IMR-90 (cell line): ENCODE measurements at regions not wholly inside any gene's neighbourhood (a gene's known extent, or its start where the extent isn't known, plus 50 kb on each side); places are given as distances from the start of the nearest gene placed in this dataset.

ENCODE experiments used
- ATAC-seq: fragments of 200-7000 bp; cut with Tn5 transposase; 2 replicates; pipeline ENCODE4 v1.9.1; 2020; ENCODE audit warnings: low read depth, mild to moderate bottlenecking, moderate library complexity
- BruUV-seq: library from RNA; stranded (reverse); fragments of 400-500 nt; replicated peaks from 2 replicates; lab custom pipeline; 2021; lab: Mats Ljungman, UMichigan
- CTCF ChIA-PET: fragments of 300-600 bp; formaldehyde crosslinking; extraction: SDS; loops from one replicate; lab custom pipeline; 2021; ENCODE audit warnings: antibody characterized with exemption; lab: Yijun Ruan, JAX
- POLR2A ChIA-PET: fragments of 300-600 bp; sonication (Branson Sonifier 250); formaldehyde crosslinking; loops from one replicate; lab custom pipeline; 2022; ENCODE audit warnings: antibody characterized with exemption; ENCODE audit not compliant: unreplicated experiment; lab: Charles Lee
- DNase-seq: peaks from one replicate; pipeline ENCODE4 v3.0.0; 2013
- H2AFZ ChIP-seq: replicated peaks from 2 replicates; pipeline ENCODE3; 2013; ENCODE audit warnings: low read length, mild to moderate bottlenecking; ENCODE audit not compliant: poor library complexity
- H2AK5ac ChIP-seq: 2 replicates; pipeline ENCODE4 v1.6.1; 2013; ENCODE audit warnings: low read depth, low read length, inconsistent platforms
- H2AK9ac ChIP-seq: replicated peaks from 2 replicates; pipeline ENCODE3; 2013; ENCODE audit warnings: mild to moderate bottlenecking, low read depth, low read length, moderate library complexity; ENCODE audit not compliant: poor library complexity
- H2BK120ac ChIP-seq: 2 replicates; pipeline ENCODE4 v1.6.1; 2013; ENCODE audit warnings: low read depth, low read length, inconsistent platforms
- H2BK15ac ChIP-seq: 3 replicates; pipeline ENCODE4 v1.6.1; 2013; ENCODE audit warnings: low read depth, low read length, inconsistent platforms
- H2BK20ac ChIP-seq: 2 replicates; pipeline ENCODE4 v1.6.1; 2013; ENCODE audit warnings: low read depth, mild to moderate bottlenecking, inconsistent platforms, low read length, moderate library complexity
- H2BK5ac ChIP-seq: 2 replicates; pipeline ENCODE4 v1.6.1; 2013; ENCODE audit warnings: mild to moderate bottlenecking, low read depth, low read length, inconsistent platforms; ENCODE audit not compliant: poor library complexity, severe bottlenecking
- H3K14ac ChIP-seq: replicated peaks from 2 replicates; pipeline ENCODE4 v1.6.1; 2013; ENCODE audit warnings: low read depth, low read length, inconsistent platforms
- H3K18ac ChIP-seq: 2 replicates; pipeline ENCODE4 v1.6.1; 2013; ENCODE audit warnings: low read depth, low read length, control low read depth
- H3K23ac ChIP-seq: 2 replicates; pipeline ENCODE4 v1.6.1; 2013; ENCODE audit warnings: low read depth, low read length, inconsistent platforms
- H3K27ac ChIP-seq: 2 replicates; pipeline ENCODE4 v1.5.1; 2013; ENCODE audit warnings: mild to moderate bottlenecking, control low read depth, low read length; ENCODE audit not compliant: insufficient read depth
- H3K27me3 ChIP-seq: 2 replicates; pipeline ENCODE4 v1.6.1; 2013; ENCODE audit warnings: low read length; ENCODE audit not compliant: control insufficient read depth, insufficient read depth
- H3K36me3 ChIP-seq: 2 replicates; pipeline ENCODE4 v1.6.1; 2013; ENCODE audit warnings: low read length, mixed read lengths; ENCODE audit not compliant: control insufficient read depth, insufficient read depth
- H3K4ac ChIP-seq: 2 replicates; pipeline ENCODE4 v1.6.1; 2013; ENCODE audit warnings: low read depth, low read length, inconsistent platforms
- H3K4me1 ChIP-seq: 2 replicates; pipeline ENCODE4 v1.6.1; 2013; ENCODE audit warnings: low read length, mixed read lengths; ENCODE audit not compliant: control insufficient read depth, insufficient read depth
- H3K4me2 ChIP-seq: 2 replicates; pipeline ENCODE4 v1.6.1; 2013; ENCODE audit warnings: low read depth, mild to moderate bottlenecking, control low read depth, low read length, moderate library complexity
- H3K4me3 ChIP-seq: 2 replicates; pipeline ENCODE4 v1.5.1; 2013; ENCODE audit warnings: low read depth, mild to moderate bottlenecking, control low read depth, low read length, moderate library complexity; ENCODE audit not compliant: insufficient read depth
- H3K56ac ChIP-seq: 2 replicates; pipeline ENCODE4 v1.6.1; 2013; ENCODE audit warnings: low read length, inconsistent platforms; ENCODE audit not compliant: insufficient read depth; ENCODE audit errors: extremely low read depth
- H3K79me1 ChIP-seq, 2 experiments: 2 replicates each; pipeline ENCODE4 v1.6.1; 2013; ENCODE audit warnings: low read length in 2 of 2, inconsistent platforms in 1 of 2, low read depth in 1 of 2
- H3K9ac ChIP-seq: 2 replicates; pipeline ENCODE4 v1.6.1; 2013; ENCODE audit warnings: low read depth, low read length, control low read depth
- H3K9me1 ChIP-seq: 2 replicates; pipeline ENCODE4 v1.6.1; 2013; ENCODE audit warnings: low read length, inconsistent platforms; ENCODE audit not compliant: insufficient read depth
- H3K9me3 ChIP-seq: 2 replicates; pipeline ENCODE4 v1.6.1; 2013; ENCODE audit warnings: low read length; ENCODE audit not compliant: control insufficient read depth, insufficient read depth
- H4K20me1 ChIP-seq: 2 replicates; pipeline ENCODE4 v1.6.1; 2013; ENCODE audit warnings: low read length, inconsistent platforms; ENCODE audit not compliant: insufficient read depth
- H4K5ac ChIP-seq: 2 replicates; pipeline ENCODE4 v1.6.1; 2013; ENCODE audit warnings: mild to moderate bottlenecking, low read depth, low read length, control low read depth
- H4K8ac ChIP-seq, 2 experiments: 2 replicates each; pipeline ENCODE4 v1.6.1; 2013; ENCODE audit warnings: low read depth in 2 of 2, low read length in 2 of 2, control low read depth in 1 of 2, inconsistent platforms in 1 of 2
- H4K91ac ChIP-seq: 2 replicates; pipeline ENCODE4 v1.6.1; 2013; ENCODE audit warnings: low read depth, low read length, inconsistent platforms; ENCODE audit not compliant: insufficient read depth
- BHLHE40 ChIP-seq: fragments of 150-350 bp; IDR thresholded peaks from 2 replicates; pipeline ENCODE4 v1.6.1; 2016; ENCODE audit warnings: mild to moderate bottlenecking, low read depth, low read length
- CEBPB ChIP-seq: IDR thresholded peaks from 2 replicates; pipeline ENCODE4 v1.6.1; 2012; ENCODE audit warnings: low read depth, low read length, improper control_type of control experiment
- CTCF ChIP-seq: conservative IDR thresholded peaks from 2 replicates; pipeline ENCODE4 v1.5.1; 2012; ENCODE audit warnings: mild to moderate bottlenecking, low read depth, low read length, improper control_type of control experiment
- FOS ChIP-seq: fragments of 150-350 bp; IDR thresholded peaks from 2 replicates; pipeline ENCODE4 v1.6.1; 2016; ENCODE audit warnings: low read depth, low read length
- MAFK ChIP-seq: IDR thresholded peaks from 2 replicates; pipeline ENCODE4 v1.6.1; 2012; ENCODE audit warnings: low read depth, low read length, improper control_type of control experiment
- MAZ ChIP-seq: IDR thresholded peaks from 2 replicates; pipeline ENCODE4 v1.6.1; 2012; ENCODE audit warnings: low read depth, mild to moderate bottlenecking, low read length, improper control_type of control experiment, moderate library complexity, borderline replicate concordance
- MXI1 ChIP-seq: IDR thresholded peaks from 2 replicates; pipeline ENCODE4 v1.6.1; 2012; ENCODE audit warnings: low read depth, mild to moderate bottlenecking, low read length, moderate library complexity, borderline replicate concordance
- NFE2L2 ChIP-seq: fragments of 150-350 bp; IDR thresholded peaks from 2 replicates; pipeline ENCODE4 v1.6.1; 2016; ENCODE audit warnings: low read depth, mild to moderate bottlenecking, low read length
- POLR2A ChIP-seq: IDR thresholded peaks from 2 replicates; pipeline ENCODE4 v1.6.1; 2012; ENCODE audit warnings: mild to moderate bottlenecking, low read depth, low read length
- RAD21 ChIP-seq: IDR thresholded peaks from 2 replicates; pipeline ENCODE4 v1.6.1; 2012; ENCODE audit warnings: low read length, improper control_type of control experiment
- RCOR1 ChIP-seq: IDR thresholded peaks from 2 replicates; pipeline ENCODE4 v1.6.1; 2012; ENCODE audit warnings: mild to moderate bottlenecking, low read length, improper control_type of control experiment; ENCODE audit not compliant: insufficient replicate concordance
- RFX5 ChIP-seq: IDR thresholded peaks from 2 replicates; pipeline ENCODE4 v1.8.0; 2012; ENCODE audit warnings: low read depth, mild to moderate bottlenecking, low read length, moderate library complexity
- SMC3 ChIP-seq: fragments of 150-350 bp; IDR thresholded peaks from 2 replicates; pipeline ENCODE4 v1.6.1; 2016; ENCODE audit warnings: low read depth, mild to moderate bottlenecking, antibody characterized with exemption, low read length, moderate library complexity
- USF2 ChIP-seq: fragments of 150-350 bp; IDR thresholded peaks from 2 replicates; pipeline ENCODE4 v1.6.1; 2017; ENCODE audit warnings: mild to moderate bottlenecking, antibody characterized with exemption, low read length, low read depth
- WGBS, 2 experiments: methylation state at CpG; one replicate each; pipeline versions ENCODE4 v1.1.5 to v1.1.7; 2013; ENCODE audit warnings: missing lambda C conversion rate in 2 of 2; ENCODE audit not compliant: insufficient read length in 1 of 2; ENCODE audit errors: extremely low coverage in 2 of 2; 5-methylcytosine and 5-hydroxymethylcytosine counted together
- dilution Hi-C: fragments of 300-500 bp; cut with HindIII; formaldehyde crosslinking; loops from one replicate; pipeline ENCODE4 v1.14.3; 2018; ENCODE audit warnings: low sequenced_read_pairs; ENCODE audit not compliant: unreplicated experiment
- in situ Hi-C: fragments of 300-500 bp; cut with MboI; formaldehyde crosslinking; loops from 3 replicates; pipeline ENCODE4 v1.14.3; 2019; ENCODE audit warnings: low sequenced_read_pairs, inconsistent platforms, mixed read lengths
- intact Hi-C: fragments of 100-400 bp; cut with micrococcal nuclease; formaldehyde crosslinking; loops from 2 replicates; pipeline ENCODE4 v1.10.0; 2022

- dilution Hi-C loops, result no loop called here
- H3K79me1 ChIP-seq, result no peaks in the 10 kb centered on the region
- no peak overlapping the region for H3K9ac ChIP-seq
- no peak overlapping the region for H2AK9ac ChIP-seq
- H3K27ac ChIP-seq, result no peak overlapping the region
- ATAC-seq, result no peak
- no peak overlapping the region for H4K91ac ChIP-seq
- H3K4me1 ChIP-seq, result no peaks in the 10 kb centered on the region
- H2BK5ac ChIP-seq, result no peak overlapping the region
- no peak overlapping the region for H3K14ac ChIP-seq
- no peak overlapping the region for H2AK5ac ChIP-seq
- H4K8ac ChIP-seq, result no peak overlapping the region
- no peak overlapping the region for H3K23ac ChIP-seq
- CTCF ChIA-PET, result no interaction called here
- no peak overlapping the region for H3K4ac ChIP-seq
- H3K4me2 ChIP-seq, result no peak overlapping the region
- H2BK120ac ChIP-seq, result no peak overlapping the region
- no peak overlapping the region for H2AFZ ChIP-seq
- H4K5ac ChIP-seq, result no peak overlapping the region
- no peak overlapping the region for H3K4me3 ChIP-seq
- H3K36me3 ChIP-seq, result no peaks in the 10 kb centered on the region
- H4K20me1 ChIP-seq, result no peaks in the 10 kb centered on the region
- TF ChIP-seq CTCF (no peak), NFE2L2 (no peak), RFX5 (no peak), MAZ (no peak), BHLHE40 (no peak), RCOR1 (no peak), SMC3 (no peak), POLR2A (no peak), FOS (no peak), MXI1 (no peak), CEBPB (no peak), MAFK (no peak), RAD21 (no peak), USF2 (no peak)
- in situ Hi-C loops, result no loop called here
- H3K9me3 ChIP-seq, result no peaks in the 10 kb centered on the region
- POLR2A ChIA-PET, result no interaction called here
- intact Hi-C loops, result no loop called here
- no peak overlapping the region for H3K56ac ChIP-seq
- no CpG with 5 or more reads among the region's 1 CpG for WGBS, 2 experiments
- DNase-seq, result no peak
- no peak overlapping the region for H2BK20ac ChIP-seq
- no peak overlapping the region for H3K18ac ChIP-seq
- H2BK15ac ChIP-seq, result no peak overlapping the region
- H3K27me3 ChIP-seq, result no peaks in the 10 kb centered on the region
- no TSS peak for BruUV-seq
- H3K9me1 ChIP-seq, result no peaks in the 10 kb centered on the region
Measured at GRCh38 chr3:105214590-105214989, 152.1 kb upstream of the ALCAM start.
